ENCODE measurements at regions not wholly inside any gene's neighbourhood (a gene's known extent, or its start where the extent isn't known, plus 50 kb on each side); places are given as distances from the start of the nearest gene placed in this dataset.

DNA sequence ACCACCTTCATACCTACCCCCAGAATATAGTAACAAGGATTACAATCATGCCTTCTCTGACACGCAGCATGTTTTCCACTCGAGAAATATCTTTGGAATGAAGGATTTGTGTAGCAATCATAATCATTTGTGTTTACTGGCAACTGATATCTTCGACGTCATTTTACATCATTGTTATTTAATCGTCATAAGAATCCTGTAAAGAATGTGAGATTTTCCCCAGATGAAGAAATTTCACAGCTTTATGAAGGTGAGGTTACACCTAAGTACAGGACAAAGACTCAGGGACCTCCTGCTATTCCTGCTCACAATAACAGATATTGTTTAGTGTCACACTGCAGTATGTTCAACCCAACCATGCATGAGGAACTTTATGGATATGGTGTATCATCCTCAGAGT is 198.2 kb upstream of the LDB2 start:
- H2AFZ ChIP-seq (replicated peaks), result no peak overlapping the region
- Mint-ChIP-seq H3K9me3 (no peaks in the 10 kb centered on the region), H3K36me3 (no peaks in the 10 kb centered on the region), H3K4me3 (no peak overlapping the region), H3K27me3 (ENCODE audit: insufficient read depth, low read depth) (peaks cover 6% of the 10 kb centered on the region), H3K27ac (no peak overlapping the region), H3K4me1 (peaks cover 13% of the 10 kb centered on the region)
- H4K20me1 ChIP-seq (ENCODE audit: low read depth), result no peaks in the 10 kb centered on the region
- H3K79me2 ChIP-seq (ENCODE audit: low read depth), result no peaks in the 10 kb centered on the region
- DNase-seq (ENCODE audit: low spot score), result no peak
- no peaks in the 10 kb centered on the region for H3K27me3 ChIP-seq
- H3K4me2 ChIP-seq, result no peak overlapping the region
- no peaks in the 10 kb centered on the region for H3K9me3 ChIP-seq (ENCODE audit: low read depth)
- H3K4me3 ChIP-seq, result no peak overlapping the region
- no peaks in the 10 kb centered on the region for H3K36me3 ChIP-seq
- H3F3A ChIP-seq (ENCODE audit: low read depth), result no peaks in the 10 kb centered on the region
- no peak overlapping the region for H3K9ac ChIP-seq
- H3K27ac ChIP-seq, result no peak overlapping the region
- H3K4me1 ChIP-seq, result no peaks in the 10 kb centered on the region
- TF ChIP-seq, protein P1, sequence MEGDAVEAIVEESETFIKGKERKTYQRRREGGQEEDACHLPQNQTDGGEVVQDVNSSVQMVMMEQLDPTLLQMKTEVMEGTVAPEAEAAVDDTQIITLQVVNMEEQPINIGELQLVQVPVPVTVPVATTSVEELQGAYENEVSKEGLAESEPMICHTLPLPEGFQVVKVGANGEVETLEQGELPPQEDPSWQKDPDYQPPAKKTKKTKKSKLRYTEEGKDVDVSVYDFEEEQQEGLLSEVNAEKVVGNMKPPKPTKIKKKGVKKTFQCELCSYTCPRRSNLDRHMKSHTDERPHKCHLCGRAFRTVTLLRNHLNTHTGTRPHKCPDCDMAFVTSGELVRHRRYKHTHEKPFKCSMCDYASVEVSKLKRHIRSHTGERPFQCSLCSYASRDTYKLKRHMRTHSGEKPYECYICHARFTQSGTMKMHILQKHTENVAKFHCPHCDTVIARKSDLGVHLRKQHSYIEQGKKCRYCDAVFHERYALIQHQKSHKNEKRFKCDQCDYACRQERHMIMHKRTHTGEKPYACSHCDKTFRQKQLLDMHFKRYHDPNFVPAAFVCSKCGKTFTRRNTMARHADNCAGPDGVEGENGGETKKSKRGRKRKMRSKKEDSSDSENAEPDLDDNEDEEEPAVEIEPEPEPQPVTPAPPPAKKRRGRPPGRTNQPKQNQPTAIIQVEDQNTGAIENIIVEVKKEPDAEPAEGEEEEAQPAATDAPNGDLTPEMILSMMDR (IDR thresholded peaks at IDR 0.05), result no peak
- TF ChIP-seq EZH2 (IDR thresholded peaks at IDR 0.05) (no peak), EZH2phosphoT487 (IDR thresholded peaks at IDR 0.05) (no peak)

DNA sequence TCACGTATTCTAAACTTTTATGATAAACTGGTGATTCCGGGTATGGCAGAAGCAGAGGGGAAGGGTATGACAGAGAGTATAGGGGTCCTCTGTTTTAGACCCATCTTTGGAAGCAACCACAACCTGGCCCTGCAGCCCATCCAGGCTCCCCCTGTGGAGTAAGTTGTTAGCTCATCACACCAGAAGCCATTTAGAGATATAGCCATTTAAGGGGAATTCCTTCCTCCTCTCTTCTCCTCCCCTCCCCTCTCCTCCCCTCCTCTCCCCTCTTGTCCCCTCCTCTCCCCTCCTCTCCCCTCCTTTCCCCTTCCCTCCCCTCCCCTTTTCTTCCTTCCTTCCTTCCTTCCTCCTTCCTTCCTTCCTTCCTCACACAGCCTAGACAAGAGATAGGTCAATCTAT is 197.3 kb upstream of the LDB2 start:
- Histone ChIP-seq H3F3A (ENCODE audit: low read depth) (no peaks in the 10 kb centered on the region), H3K79me2 (ENCODE audit: low read depth) (no peaks in the 10 kb centered on the region), H4K20me1 (ENCODE audit: low read depth) (no peaks in the 10 kb centered on the region), H3K4me1 (no peaks in the 10 kb centered on the region), H3K9me3 (ENCODE audit: low read depth) (no peaks in the 10 kb centered on the region), H3K4me2 (no peak overlapping the region), H3K4me3 (no peak overlapping the region), H3K27ac (no peak overlapping the region), H2AFZ (replicated peaks) (no peak overlapping the region), H3K9ac (no peak overlapping the region), H3K36me3 (no peaks in the 10 kb centered on the region), H3K27me3 (no peaks in the 10 kb centered on the region)
- Mint-ChIP-seq H3K27me3 (ENCODE audit: insufficient read depth, low read depth) (peaks cover 6% of the 10 kb centered on the region), H3K27ac (no peak overlapping the region), H3K4me3 (no peak overlapping the region), H3K36me3 (no peaks in the 10 kb centered on the region), H3K4me1 (peaks cover 13% of the 10 kb centered on the region), H3K9me3 (no peaks in the 10 kb centered on the region)
- TF ChIP-seq EZH2 (IDR thresholded peaks at IDR 0.05) (no peak), EZH2phosphoT487 (IDR thresholded peaks at IDR 0.05) (no peak)
- TF ChIP-seq, protein P1 (IDR thresholded peaks at IDR 0.05), result no peak
- no peak for DNase-seq (ENCODE audit: low spot score)

DNA sequence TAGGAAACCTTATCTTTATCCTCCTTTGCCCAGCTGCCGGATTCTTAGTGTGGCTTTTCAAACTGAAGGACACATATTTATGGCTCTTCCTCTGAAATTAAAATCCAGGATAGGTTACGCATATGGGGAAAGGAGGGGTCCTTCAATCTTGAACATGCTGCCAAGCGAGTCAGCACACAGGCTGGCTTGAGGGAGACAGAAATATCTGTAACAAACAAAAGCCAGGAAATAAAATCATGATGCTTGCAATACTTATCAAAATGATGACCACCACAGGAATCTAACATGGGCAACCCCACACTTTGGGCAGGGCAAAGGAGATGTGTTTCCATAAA is 196.4 kb upstream of the LDB2 start:
- no peak overlapping the region for H3K4me2 ChIP-seq

More for the DNA sequence above, 196.4 kb upstream of the LDB2 start:
- H4K20me1 ChIP-seq (ENCODE audit: low read depth), result no peaks in the 10 kb centered on the region
- no peaks in the 10 kb centered on the region for H3F3A ChIP-seq (ENCODE audit: low read depth)
- H3K36me3 ChIP-seq, result no peaks in the 10 kb centered on the region
- no peaks in the 10 kb centered on the region for H3K27me3 ChIP-seq
- peak overlapping the region; percentile 85 for H2AFZ ChIP-seq (replicated peaks)
- H3K27ac Mint-ChIP-seq, result peak overlapping the region; percentile 3
- H3K79me2 ChIP-seq (ENCODE audit: low read depth), result no peaks in the 10 kb centered on the region
- H3K9me3 Mint-ChIP-seq, result no peaks in the 10 kb centered on the region
- DNase-seq (ENCODE audit: low spot score), result no peak
- H3K9ac ChIP-seq, result no peak overlapping the region
- no peaks in the 10 kb centered on the region for H3K4me1 ChIP-seq
- no peak overlapping the region for H3K4me3 Mint-ChIP-seq
- peaks cover 13% of the 10 kb centered on the region for H3K4me1 Mint-ChIP-seq
- H3K27me3 Mint-ChIP-seq (ENCODE audit: insufficient read depth, low read depth), result peaks cover 6% of the 10 kb centered on the region
- no peaks in the 10 kb centered on the region for H3K36me3 Mint-ChIP-seq
- H3K9me3 ChIP-seq (ENCODE audit: low read depth), result no peaks in the 10 kb centered on the region
- no peak overlapping the region for H3K27ac ChIP-seq
- H3K4me3 ChIP-seq, result no peak overlapping the region
- TF ChIP-seq EZH2 (IDR thresholded peaks at IDR 0.05), result no peak
- TF ChIP-seq, protein P1 (IDR thresholded peaks at IDR 0.05), result no peak
- no peak for TF ChIP-seq EZH2phosphoT487 (IDR thresholded peaks at IDR 0.05)

Measured in neural progenitor cell (in vitro differentiated cells).